AG10803 (cell line): ENCODE measurements at regions not wholly inside any gene's neighbourhood (a gene's known extent, or its start where the extent isn't known, plus 50 kb on each side); places are given as distances from the start of the nearest gene placed in this dataset.
"Not testable (repeated sequence)": the region's sequence is repeated elsewhere in the genome, so short reads cannot be mapped to it uniquely, and the experiment has no call there.

Experiments used
- DNase-seq: peaks from one replicate; pipeline ENCODE4 v3.0.0; 2010; ENCODE audit warnings: low read depth
- H3K4me3 ChIP-seq: 2 replicates; pipeline ENCODE4 v1.5.1; 2011; ENCODE audit warnings: mild to moderate bottlenecking, low read length, control low read depth
- TF ChIP-seq, protein P1 (sequence below): conservative IDR thresholded peaks from 2 replicates; pipeline ENCODE4 v1.5.1; 2011; ENCODE audit warnings: mild to moderate bottlenecking, low read length, control low read depth, inconsistent platforms

DNA sequence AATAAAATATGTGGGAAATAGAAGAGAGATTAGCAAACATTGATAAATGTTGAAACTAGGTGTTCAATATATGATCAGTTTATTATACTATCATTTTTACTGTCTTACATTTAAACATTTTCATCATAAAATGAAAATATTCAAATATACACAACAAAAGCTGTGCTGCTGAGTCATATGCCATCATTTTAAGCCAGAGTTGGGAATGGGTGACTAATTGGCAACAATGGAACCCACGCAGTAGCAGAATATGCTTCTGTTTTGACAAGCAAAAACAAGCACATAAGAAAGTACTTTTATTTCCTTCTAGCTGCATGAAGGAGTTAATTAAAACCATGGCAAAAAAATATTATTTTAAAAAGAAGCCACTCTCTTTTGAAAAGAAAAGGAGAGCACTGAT, 340.0 kb upstream of the EDIL3 start:
- no peak overlapping the region for H3K4me3 ChIP-seq
- TF ChIP-seq, protein P1, sequence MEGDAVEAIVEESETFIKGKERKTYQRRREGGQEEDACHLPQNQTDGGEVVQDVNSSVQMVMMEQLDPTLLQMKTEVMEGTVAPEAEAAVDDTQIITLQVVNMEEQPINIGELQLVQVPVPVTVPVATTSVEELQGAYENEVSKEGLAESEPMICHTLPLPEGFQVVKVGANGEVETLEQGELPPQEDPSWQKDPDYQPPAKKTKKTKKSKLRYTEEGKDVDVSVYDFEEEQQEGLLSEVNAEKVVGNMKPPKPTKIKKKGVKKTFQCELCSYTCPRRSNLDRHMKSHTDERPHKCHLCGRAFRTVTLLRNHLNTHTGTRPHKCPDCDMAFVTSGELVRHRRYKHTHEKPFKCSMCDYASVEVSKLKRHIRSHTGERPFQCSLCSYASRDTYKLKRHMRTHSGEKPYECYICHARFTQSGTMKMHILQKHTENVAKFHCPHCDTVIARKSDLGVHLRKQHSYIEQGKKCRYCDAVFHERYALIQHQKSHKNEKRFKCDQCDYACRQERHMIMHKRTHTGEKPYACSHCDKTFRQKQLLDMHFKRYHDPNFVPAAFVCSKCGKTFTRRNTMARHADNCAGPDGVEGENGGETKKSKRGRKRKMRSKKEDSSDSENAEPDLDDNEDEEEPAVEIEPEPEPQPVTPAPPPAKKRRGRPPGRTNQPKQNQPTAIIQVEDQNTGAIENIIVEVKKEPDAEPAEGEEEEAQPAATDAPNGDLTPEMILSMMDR: no peak
- DNase-seq: no peak

DNA sequence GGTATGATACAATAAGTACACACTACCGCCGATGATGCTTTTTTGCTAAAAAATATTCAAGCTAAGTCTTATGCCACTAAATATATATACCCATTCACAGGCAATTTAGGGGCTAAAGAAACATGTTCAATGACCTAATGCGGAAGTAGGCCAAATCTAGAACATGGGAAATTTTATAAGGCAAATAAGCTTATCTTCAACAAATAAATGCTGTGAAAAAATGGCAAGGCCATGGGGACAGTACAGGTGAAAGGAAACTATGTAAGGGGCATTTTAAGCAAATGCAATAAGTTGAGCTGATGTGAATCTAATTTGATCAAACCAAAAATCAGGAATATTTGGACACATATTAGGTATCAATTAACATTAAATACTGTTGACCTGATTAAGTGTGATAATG, 339.5 kb upstream of the EDIL3 start:
- TF ChIP-seq, protein P1: no peak
- no peak for DNase-seq
- no peak overlapping the region for H3K4me3 ChIP-seq

DNA sequence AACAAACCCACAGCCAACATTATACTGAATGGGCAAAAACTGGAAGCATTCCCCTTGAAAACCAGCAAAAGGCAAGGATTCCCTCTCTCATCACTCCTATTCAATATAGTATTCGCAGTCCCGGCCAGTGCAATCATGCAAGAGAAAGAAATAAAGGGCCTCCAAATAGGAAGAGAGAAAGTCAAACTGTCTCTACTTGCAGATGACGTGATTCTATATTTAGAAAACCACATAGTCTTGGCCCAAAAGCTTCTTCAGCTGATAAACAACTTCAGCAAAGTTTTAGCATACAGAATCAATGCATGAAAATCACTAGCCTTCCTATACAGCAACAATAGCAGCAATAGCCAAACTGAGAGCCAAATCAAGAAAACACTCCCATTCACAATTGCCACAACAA, 333.7 kb upstream of the EDIL3 start:
- H3K4me3 ChIP-seq: no peak overlapping the region
- TF ChIP-seq, protein P1: no peak
- DNase-seq: no peak

DNA sequence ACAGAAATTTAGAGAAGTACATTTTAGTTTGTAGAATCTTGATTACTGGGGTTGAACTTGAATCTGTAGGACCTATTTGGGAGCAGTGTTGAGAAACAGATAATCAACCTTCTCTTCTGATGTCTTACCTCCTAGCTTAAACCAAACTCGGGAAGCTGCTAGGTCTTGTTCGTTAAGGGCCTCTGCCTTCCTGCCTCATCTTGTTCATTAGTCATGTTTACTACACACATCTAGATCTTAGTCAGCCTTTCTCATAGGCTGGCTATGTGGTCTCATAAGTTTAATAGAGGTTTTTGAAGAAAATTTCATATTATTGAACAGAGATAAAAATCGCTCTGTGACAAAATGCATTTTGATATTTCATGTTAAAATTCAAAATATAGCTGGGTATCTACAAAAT, 331.0 kb upstream of the EDIL3 start:
- no peak for DNase-seq
- TF ChIP-seq, protein P1: no peak
- no peak overlapping the region for H3K4me3 ChIP-seq

DNA sequence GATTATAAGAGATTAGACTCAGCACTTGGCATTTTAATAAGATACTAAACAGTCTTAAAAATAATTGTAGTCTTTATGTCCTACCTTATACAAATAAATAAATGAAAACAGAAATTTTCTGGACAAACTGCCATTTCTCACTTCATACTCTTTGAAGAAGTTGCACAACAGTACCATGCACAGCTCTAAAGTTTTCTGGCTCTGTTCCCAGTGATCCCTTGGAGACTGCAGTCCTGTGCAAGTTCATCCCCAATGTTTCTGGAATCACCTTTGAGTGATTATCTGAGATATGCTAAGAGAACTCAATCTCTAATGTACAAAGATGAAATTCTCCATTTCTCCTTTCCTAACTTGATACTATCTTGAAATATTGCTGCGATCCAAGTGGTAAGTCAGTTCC, 330.4 kb upstream of the EDIL3 start:
- no peak overlapping the region for H3K4me3 ChIP-seq
- TF ChIP-seq, protein P1: no peak
- no peak for DNase-seq

DNA sequence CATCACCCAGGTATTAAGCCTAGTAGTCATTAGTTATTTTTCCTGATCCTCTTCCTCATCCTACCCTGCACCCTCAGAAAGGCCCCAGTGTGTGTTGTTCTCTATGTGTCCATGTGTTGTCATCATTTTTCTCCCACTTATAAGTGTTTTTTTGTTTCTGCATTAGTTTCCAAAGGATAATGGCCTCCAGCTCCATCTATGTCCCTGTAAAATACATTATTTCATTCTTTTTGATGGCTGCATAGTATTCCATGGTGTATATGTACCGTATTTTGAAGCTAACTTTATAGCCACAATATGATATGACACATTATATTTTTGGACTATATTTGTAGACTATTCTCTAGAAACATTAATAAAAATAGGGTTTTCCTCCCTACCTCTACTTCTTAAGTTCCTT, 324.4 kb upstream of the EDIL3 start:
- no peak for DNase-seq
- no peak overlapping the region for H3K4me3 ChIP-seq
- TF ChIP-seq, protein P1: no peak

DNA sequence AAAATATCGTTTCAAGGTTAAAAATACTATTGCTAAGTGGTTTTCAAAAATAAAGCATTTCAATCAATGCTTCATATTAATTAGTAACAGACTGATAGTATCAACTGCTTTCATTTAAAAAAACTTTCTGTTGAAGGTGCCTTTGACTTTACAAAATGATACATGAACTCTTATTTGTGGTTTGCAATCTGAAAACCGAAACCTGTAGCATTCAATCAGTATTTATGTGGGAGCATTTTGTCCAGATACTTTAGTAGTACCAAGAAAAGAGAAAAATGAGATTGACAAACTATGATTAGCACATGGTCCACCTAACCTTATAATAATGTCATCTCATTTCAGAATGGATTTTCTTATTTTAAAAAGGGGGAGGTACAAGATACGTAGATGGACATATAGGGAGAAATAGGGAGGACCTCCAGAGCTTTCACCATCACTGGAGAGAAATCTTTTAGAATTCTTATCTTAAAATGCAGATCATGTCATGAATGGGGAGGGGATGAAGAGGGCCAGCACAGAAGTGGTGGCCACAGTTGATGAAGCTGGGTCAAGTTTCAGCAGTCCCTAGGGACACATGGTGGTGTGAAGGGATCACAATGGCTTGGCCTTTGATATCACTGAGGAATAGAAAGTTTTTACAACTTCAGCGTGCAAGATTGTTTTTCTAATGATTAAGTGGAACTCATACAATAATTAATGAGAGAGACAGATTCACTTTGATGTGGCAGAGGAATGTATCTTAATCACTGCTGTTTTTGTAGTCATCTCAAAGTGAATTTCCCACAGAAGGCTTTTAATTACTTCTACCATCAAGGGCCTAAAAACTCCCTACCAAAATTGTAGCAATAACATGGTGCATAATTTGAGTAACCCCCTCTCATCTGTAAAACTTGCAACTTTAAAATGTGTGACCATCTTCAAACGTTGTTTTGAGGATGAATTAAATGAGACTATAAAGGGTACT, 322.3 kb upstream of the EDIL3 start:
- no peak for DNase-seq
- no peak overlapping the region for H3K4me3 ChIP-seq
- TF ChIP-seq, protein P1: no peak

DNA sequence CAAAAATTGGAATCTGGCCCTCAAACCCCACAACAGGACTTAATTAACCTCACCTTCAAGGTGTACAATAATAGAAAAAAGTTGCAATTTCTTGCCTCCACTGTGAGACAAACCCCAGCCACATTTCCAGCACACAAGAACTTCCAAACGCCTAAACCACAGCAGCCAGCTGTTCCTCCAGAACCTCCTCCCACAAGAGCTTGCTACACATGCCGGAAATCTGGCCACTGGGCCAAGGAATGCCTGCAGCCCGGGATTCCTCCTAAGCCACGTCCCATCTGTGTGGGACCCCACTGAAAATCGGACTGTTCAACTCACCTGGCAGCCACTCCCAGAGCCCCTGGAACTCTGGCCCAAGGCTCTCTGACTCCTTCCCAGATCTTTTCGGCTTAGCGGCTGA, 315.9 kb upstream of the EDIL3 start:
- H3K4me3 ChIP-seq, DNase-seq: not testable (repeated sequence)
